ENCODE measurements at regions not wholly inside any gene's neighbourhood (a gene's known extent, or its start where the extent isn't known, plus 50 kb on each side); places are given as distances from the start of the nearest gene placed in this dataset.
"Not testable (repeated sequence)": the region's sequence is repeated elsewhere in the genome, so short reads cannot be mapped to it uniquely, and the experiment has no call there.

GRCh38 chr4:52373650-52374049 lies 285.5 kb downstream of the USP46 start:
- DNase-seq: no peak

- no peak for DNase-seq
Measured at GRCh38 chr4:52374877-52375276, 284.2 kb downstream of the USP46 start.

GRCh38 chr4:52376132-52376704 lies 282.9 kb downstream of the USP46 start:
- peak; percentile 21 for DNase-seq

- DNase-seq: no peak
Measured at GRCh38 chr4:52377563-52377962, 281.5 kb downstream of the USP46 start.

- no peak for DNase-seq
Measured at GRCh38 chr4:52407545-52407944, 251.6 kb downstream of the USP46 start.

- DNase-seq: no peak
Measured at GRCh38 chr4:52408032-52408431, 251.1 kb downstream of the USP46 start.

- DNase-seq: no peak
Measured at GRCh38 chr4:52408471-52408870, 250.6 kb downstream of the USP46 start.

- DNase-seq: not testable (repeated sequence)
Measured at GRCh38 chr4:52409766-52410165, 249.3 kb downstream of the USP46 start.

- no peak for DNase-seq
Measured at GRCh38 chr4:52410971-52411370, 248.1 kb downstream of the USP46 start.

GRCh38 chr4:52420330-52420729 lies 238.8 kb downstream of the USP46 start:
- no peak for DNase-seq

- DNase-seq: no peak
Measured at GRCh38 chr4:52421811-52422213, 237.3 kb downstream of the USP46 start.

GRCh38 chr4:52423967-52424366 lies 235.1 kb downstream of the USP46 start:
- no peak for DNase-seq

- no peak for DNase-seq
Measured at GRCh38 chr4:52425751-52426326, 233.3 kb downstream of the USP46 start.

GRCh38 chr4:52431410-52431809 lies 227.7 kb downstream of the USP46 start:
- no peak for DNase-seq

- DNase-seq: no peak
Measured at GRCh38 chr4:52431869-52432268, 227.2 kb downstream of the USP46 start.

- DNase-seq: not testable (repeated sequence)
Measured at GRCh38 chr4:52442524-52442923, 216.6 kb downstream of the USP46 start.

GRCh38 chr4:52472444-52472843 lies 186.7 kb downstream of the USP46 start:
- no peak for DNase-seq

GRCh38 chr4:52477191-52477780 lies 181.8 kb downstream of the USP46 start:
- no peak for DNase-seq

GRCh38 chr4:52483186-52483890 lies 175.8 kb downstream of the USP46 start:
- DNase-seq: no peak

GRCh38 chr4:52507774-52508173 lies 151.3 kb downstream of the USP46 start:
- no peak for DNase-seq

- no peak for DNase-seq
Measured at GRCh38 chr4:52510939-52511565, 148.0 kb downstream of the USP46 start.

GRCh38 chr4:52511825-52512224 lies 147.3 kb downstream of the USP46 start:
- no peak for DNase-seq

GRCh38 chr4:52512291-52512690 lies 146.8 kb downstream of the USP46 start:
- no peak for DNase-seq

- DNase-seq: not testable (repeated sequence)
Measured at GRCh38 chr4:52522093-52522492, 137.0 kb downstream of the USP46 start.
